Activated naive CD4-positive, alpha-beta T cell treated with anti-CD3 and anti-CD28 coated beads, Interleukin-2, amount 50 U/mL, for 16 hours (primary cell): ENCODE measurements at regions not wholly inside any gene's neighbourhood (a gene's known extent, or its start where the extent isn't known, plus 50 kb on each side); places are given as distances from the start of the nearest gene placed in this dataset.

ENCODE experiments used
- DNase-seq: peaks from one replicate; pipeline ENCODE4 v3.0.0-alpha.2; 2020

GRCh38 chr1:98478121-98478520 lies 183.4 kb upstream of the SNX7 start:
- no peak for DNase-seq

GRCh38 chr1:98472878-98473277 lies 188.6 kb upstream of the SNX7 start:
- no peak for DNase-seq

DNA sequence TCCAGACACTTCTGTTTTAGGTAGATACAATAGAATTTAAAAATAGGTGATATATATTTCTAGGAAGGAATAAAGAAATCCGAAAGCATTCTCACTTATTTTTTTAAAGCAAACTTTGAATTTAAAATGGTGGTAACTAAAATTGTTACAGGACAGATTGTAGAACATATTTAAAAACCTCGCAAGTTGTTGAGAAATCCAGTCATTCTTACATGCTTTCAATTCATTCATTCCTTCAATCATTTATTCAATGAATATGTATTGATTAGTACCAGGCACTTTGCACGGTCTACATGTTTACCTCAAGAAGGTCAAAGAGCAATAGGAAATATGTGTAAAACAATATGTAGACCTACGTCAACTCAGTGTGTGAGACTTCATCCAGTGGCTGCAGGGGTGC lies 189.9 kb upstream of the SNX7 start:
- no peak for DNase-seq

DNA sequence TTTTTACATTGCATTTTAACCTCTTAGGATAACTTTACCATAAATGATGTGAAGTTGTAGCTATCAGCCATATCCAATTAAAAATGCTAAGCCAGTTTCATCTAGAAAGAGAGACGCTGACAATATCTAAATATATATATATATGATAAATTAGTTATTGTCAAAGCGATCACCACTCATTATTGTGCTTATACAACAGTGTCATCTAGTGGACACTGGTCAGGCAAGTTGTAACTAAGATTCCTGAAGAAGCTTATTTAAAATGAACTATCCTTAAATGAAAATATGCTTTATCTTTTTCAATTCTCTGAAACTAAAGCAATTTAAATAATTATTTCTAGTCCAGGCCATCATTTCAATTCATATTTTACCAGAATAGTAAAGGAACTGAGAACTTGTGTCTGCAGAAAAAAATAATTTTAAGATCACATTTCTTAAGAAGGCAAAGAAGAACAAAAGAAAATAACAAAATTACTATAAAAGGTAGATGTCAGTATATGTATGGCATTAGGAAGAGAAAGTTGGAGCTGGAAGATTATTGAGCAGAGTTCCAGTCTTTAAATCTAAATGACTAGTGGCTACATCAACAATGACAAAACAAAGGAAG lies 193.3 kb upstream of the SNX7 start:
- no peak for DNase-seq

- no peak for DNase-seq
Measured at GRCh38 chr1:98467586-98467985, 193.9 kb upstream of the SNX7 start.

DNA sequence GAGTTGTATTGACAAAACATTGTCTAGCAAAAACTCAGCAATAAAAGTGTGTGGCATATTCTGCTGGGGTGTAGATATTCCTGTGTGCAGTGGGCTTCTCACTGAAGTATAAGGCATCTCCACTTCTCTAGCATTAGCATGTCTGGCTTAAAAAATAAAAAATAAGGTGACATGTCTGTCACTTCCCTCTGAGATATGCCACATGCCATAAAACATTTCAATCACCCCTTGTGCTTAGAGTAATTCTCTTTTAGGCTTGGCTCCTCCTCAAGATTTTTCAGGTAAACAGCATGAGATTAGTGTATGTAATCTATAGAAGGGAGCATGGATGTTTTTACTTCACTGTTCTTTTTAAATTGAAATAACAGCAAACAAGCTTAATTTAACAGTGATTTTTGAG lies 194.4 kb upstream of the SNX7 start:
- DNase-seq, result no peak

- DNase-seq, result no peak
Measured at GRCh38 chr1:98461873-98462385, 199.6 kb upstream of the SNX7 start.

DNA sequence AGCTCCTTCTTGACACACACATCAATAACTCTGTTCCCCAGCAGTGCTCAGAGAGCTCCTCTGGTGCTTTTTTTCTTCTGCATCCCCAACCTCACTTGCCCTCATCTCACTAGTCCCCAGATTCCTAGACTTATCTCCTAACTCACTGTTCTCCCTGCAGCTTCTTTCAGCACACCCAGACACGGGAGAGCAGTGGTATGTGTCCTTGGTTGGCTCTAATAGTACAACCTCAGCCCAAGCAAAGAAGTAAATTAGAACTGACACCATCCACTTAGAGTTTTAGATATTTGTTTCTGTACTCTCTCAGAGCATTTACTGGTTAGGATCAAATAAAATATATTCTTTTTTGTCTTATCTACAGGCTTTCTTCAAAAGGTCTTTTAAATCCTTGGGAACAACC lies 201.4 kb upstream of the SNX7 start:
- no peak for DNase-seq

DNA sequence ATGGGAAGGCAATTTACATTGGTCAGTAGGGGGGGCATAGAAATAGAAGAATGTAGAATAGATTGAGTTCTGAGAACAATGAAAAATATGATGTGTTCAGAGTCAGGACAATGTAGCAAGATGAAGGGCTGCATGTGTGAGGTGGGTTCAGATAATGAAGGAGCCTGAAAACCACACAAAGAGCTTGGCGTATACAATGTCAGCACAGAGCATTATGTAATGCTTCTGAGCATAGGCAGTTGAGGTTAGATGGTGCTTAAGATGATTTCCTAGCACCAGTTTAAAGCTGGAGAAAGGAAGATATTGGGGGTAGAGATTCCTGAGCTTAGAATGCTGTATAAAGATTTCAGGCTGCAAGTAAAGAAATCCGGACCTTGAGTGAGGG lies 202.0 kb upstream of the SNX7 start:
- no peak for DNase-seq

DNA sequence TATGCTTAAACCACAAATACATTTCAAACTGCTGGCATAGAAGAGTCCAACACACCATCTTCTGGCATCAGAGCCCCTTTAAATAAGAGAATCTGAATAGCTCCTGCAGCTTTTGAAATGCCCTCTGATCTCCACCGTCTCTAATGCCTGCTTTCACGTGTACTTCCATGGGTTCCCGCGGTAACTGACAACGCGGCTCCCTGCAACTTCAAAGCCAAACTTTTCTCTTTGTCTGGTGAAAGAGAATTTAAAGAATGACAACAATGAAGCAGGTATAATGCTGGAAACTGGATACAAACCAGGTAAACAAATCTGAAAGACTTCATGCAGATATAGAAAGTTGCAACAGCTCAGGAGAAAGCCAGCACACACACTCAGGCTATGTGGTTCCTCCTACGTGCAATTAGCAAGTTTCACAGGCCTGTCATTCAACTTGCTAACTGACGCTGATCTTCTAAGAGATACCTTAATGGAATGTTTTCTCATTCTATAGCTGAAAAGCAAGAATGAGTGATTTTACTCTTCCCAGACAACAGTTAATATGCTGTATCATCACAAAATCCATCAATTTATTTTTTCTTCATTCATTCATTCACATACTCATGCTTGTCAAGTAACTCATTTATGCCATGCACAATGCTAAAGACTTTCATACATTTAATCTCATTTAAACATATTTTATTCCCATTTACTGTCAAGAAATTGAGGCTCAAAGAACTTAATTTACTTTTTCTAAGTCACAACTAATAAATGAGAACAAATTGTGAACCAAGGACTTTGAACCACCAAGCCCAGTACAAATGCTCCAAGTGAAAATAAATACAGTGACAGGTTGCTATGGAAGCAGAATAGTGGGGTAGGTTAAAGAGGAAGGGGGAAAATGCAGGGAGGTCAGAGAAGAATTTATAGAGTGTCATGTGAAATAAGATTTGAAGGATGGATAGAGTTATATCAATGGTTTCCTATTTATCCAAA lies 202.7 kb upstream of the SNX7 start:
- DNase-seq, result no peak

DNA sequence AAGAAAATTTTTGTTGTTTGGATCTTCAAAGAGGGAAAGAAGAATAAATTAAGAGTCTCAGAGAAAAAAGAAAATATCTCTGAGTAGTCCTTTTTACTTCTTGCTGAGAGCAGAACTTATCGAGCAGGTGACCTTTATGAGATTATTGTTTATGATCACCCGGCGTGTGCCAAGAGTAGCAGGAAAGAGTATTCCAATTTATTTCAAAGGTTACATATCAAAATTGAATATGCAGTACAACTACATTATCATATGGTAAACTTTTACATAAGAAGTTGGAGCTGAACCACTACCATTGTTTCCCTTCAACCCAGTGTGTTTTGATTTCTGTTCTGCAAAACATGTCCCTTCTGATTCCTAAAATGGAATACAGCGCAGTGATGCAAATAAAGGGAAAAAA lies 204.3 kb upstream of the SNX7 start:
- DNase-seq, result no peak

DNA sequence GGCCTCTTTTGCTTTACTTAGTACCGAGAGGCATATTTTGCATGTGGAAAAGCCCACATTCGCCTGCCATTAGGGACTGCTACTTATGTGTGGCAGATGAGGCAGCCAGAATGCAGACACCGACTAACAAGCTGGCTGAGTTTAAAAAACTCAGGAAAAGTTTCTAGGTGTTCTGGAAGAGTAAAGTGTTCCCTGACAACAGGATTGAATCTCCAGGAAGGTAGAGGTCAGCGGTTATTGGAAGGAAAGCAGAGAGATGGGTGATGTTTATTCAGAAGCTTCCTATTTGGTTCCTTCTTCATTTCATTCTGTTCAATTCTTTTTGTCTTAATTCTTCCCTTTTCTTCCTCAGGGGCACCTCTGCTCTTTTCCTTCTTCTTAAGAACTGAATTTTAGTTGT lies 206.9 kb upstream of the SNX7 start:
- no peak for DNase-seq

DNA sequence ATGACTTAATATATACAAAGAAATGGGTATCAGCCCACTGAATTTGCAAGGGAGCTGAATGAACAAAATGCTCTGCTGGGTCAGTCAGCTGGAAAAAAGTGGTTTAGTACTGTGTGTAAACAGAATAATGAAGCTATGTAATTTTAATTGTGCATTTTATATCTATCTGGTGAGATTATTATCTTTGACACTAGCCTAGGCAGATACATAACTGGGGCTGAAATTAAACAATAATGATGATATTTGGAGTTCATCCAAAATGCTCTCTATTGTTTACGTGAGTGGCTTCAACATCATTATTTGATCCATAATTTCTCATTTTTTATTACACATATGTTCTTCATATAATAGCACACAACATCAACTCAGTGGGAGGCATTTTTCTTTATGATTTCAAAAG lies 208.5 kb upstream of the SNX7 start:
- DNase-seq, result no peak

- DNase-seq, result no peak
Measured at GRCh38 chr1:98452162-98452561, 209.4 kb upstream of the SNX7 start.

GRCh38 chr1:98441281-98441680 lies 220.2 kb upstream of the SNX7 start:
- DNase-seq, result no peak

DNA sequence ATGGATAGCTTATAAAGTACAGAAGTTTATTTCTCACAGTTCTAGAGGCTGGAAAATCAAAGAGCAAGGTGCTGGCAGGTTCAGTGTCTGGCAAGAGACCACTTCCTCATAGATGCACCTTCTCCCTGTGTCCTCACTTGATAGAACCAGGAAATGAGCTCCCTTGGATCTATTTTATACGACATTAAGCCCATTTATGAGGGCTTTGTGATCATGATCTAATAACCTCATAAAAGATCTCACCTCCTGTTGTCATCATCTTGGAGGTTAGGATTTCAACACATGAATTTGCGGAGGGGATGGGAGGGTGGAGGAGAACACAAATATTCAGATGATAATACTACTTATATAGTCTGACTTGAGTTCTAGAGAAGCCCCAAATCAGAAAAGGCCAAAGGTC lies 222.1 kb upstream of the SNX7 start:
- DNase-seq, result no peak

GRCh38 chr1:98437540-98437939 lies 224.0 kb upstream of the SNX7 start:
- DNase-seq, result no peak

- DNase-seq, result no peak
Measured at GRCh38 chr1:98437011-98437410, 224.5 kb upstream of the SNX7 start.

DNA sequence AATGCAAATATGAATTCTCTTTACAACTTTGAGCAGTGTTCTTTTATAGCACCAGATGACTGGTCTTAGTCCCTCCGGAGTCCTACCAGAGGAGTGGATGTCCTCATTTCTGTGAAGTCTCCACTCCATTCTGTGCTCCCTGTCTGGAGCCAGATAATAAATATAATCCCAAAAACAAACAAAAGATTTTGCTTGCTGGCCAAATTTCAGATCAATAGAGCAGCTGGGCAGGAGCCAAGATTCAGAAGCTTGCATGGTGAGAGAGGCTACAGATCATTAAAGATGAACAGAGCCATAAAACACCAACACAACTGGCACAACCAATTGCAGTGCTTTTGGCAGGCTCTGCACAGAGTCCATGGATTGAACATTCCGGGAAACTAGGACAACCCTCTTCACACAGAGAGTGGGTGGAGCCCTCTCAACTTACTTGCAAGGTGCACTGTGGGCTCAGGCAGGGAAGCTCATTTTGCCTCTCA lies 231.5 kb upstream of the SNX7 start:
- DNase-seq, result no peak

- DNase-seq, result no peak
Measured at GRCh38 chr1:98428864-98429263, 232.7 kb upstream of the SNX7 start.

DNA sequence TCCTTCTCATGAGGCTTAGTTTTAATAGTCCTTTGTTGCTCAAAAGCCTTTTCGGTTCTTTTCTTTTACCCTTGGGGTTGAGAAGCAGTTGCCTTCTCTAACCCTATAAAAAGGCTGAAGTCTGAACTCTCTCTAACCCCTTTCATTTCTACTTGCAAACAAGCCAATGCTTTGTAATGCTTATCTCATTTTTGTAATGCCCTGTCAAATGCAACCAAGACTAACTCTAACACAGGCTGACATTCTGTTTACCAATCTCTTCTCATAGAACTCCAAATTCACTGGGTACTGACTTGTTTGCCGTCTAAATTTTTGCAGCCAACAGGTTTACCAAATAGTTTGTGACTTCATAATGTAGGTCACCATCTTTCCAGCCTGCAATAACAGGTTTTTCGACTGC lies 233.9 kb upstream of the SNX7 start:
- DNase-seq, result no peak

GRCh38 chr1:98426092-98426491 lies 235.4 kb upstream of the SNX7 start:
- DNase-seq, result no peak

- no peak for DNase-seq
Measured at GRCh38 chr1:98422816-98423215, 238.7 kb upstream of the SNX7 start.

- DNase-seq, result no peak
Measured at GRCh38 chr1:98421085-98421435, 240.5 kb upstream of the SNX7 start.
